GM23338 (cell line): ENCODE measurements at regions not wholly inside any gene's neighbourhood (a gene's known extent, or its start where the extent isn't known, plus 50 kb on each side); places are given as distances from the start of the nearest gene placed in this dataset.

Experiments
- ATAC-seq: fragments of 200-7000 bp; cut with Tn5 transposase; 3 replicates; pipeline ENCODE4 v1.9.1; 2020
- DNase-seq: peaks from one replicate; pipeline ENCODE4 v3.0.0-alpha.2; 2015; ENCODE audit warnings: low spot score
- H2AFZ ChIP-seq: fragments of 200-600 bp; sonication (generic); 2 replicates; pipeline ENCODE4 v1.8.0; 2016; ENCODE audit warnings: antibody characterized with exemption, mild to moderate bottlenecking, moderate library complexity
- H3F3A ChIP-seq: fragments of 200-600 bp; sonication (generic); replicated peaks from 2 replicates; pipeline ENCODE4 v1.8.0; 2017; ENCODE audit warnings: antibody characterized with exemption, mixed run types, low read depth
- H3K27ac ChIP-seq: fragments of 200-600 bp; sonication (generic); 2 replicates; pipeline ENCODE4 v1.6.1; 2016; ENCODE audit warnings: low read depth
- H3K27me3 ChIP-seq: fragments of 200-600 bp; sonication (generic); 2 replicates; pipeline ENCODE4 v1.8.0; 2016; ENCODE audit warnings: mild to moderate bottlenecking, mixed run types, moderate library complexity; ENCODE audit not compliant: insufficient read depth
- H3K36me3 ChIP-seq: fragments of 200-600 bp; sonication (generic); 2 replicates; pipeline ENCODE4 v1.8.0; 2016; ENCODE audit warnings: mild to moderate bottlenecking; ENCODE audit not compliant: insufficient read depth
- H3K4me1 ChIP-seq: fragments of 200-600 bp; sonication (generic); 2 replicates; pipeline ENCODE4 v1.8.0; 2016; ENCODE audit warnings: mild to moderate bottlenecking, moderate library complexity; ENCODE audit not compliant: insufficient read depth
- H3K4me2 ChIP-seq: fragments of 200-600 bp; sonication (generic); 2 replicates; pipeline ENCODE4 v1.7.1; 2017; ENCODE audit warnings: mixed run types
- H3K4me3 ChIP-seq: fragments of 200-600 bp; sonication (generic); 2 replicates; pipeline ENCODE4 v1.6.1; 2016; ENCODE audit warnings: mixed run types
- H3K79me2 ChIP-seq: fragments of 200-600 bp; sonication (generic); replicated peaks from 2 replicates; pipeline ENCODE4 v1.8.0; 2017; ENCODE audit warnings: mild to moderate bottlenecking; ENCODE audit not compliant: insufficient read depth
- H3K9me2 ChIP-seq: fragments of 200-600 bp; sonication (generic); 2 replicates; pipeline ENCODE4 v1.8.0; 2017; ENCODE audit not compliant: insufficient read depth
- H4K20me1 ChIP-seq: fragments of 200-600 bp; sonication (generic); replicated peaks from 2 replicates; pipeline ENCODE4 v1.8.0; 2017; ENCODE audit warnings: mild to moderate bottlenecking; ENCODE audit not compliant: insufficient read depth
- H3K27ac Mint-ChIP-seq: 2 replicates; pipeline ENCODE4 v1.8.0; 2020; ENCODE audit warnings: inconsistent platforms, mild to moderate bottlenecking, moderate library complexity, mixed read lengths
- H3K27me3 Mint-ChIP-seq: 3 replicates; pipeline ENCODE4 v1.8.0; 2022; ENCODE audit warnings: low read depth, mild to moderate bottlenecking, moderate library complexity, mixed read lengths, inconsistent platforms; ENCODE audit not compliant: insufficient read depth, poor library complexity
- H3K36me3 Mint-ChIP-seq: 3 replicates; pipeline ENCODE4 v1.8.0; 2021; ENCODE audit warnings: low read depth, mild to moderate bottlenecking, inconsistent platforms, moderate library complexity, mixed read lengths
- H3K4me1 Mint-ChIP-seq: 3 replicates; pipeline ENCODE4 v1.8.0; 2020; ENCODE audit warnings: mild to moderate bottlenecking, inconsistent platforms, mixed read lengths
- H3K4me3 Mint-ChIP-seq: 3 replicates; pipeline ENCODE4 v1.8.0; 2021; ENCODE audit warnings: moderate library complexity, mild to moderate bottlenecking, inconsistent platforms, mixed read lengths
- H3K9me3 Mint-ChIP-seq: 3 replicates; pipeline ENCODE4 v1.8.0; 2020; ENCODE audit warnings: moderate library complexity, mild to moderate bottlenecking, inconsistent platforms, mixed read lengths
- CREB1 ChIP-seq: fragments of 250-450 bp; sonication (Bioruptor Pico); IDR thresholded peaks from 2 replicates; pipeline ENCODE4 v1.5.0; 2020; ENCODE audit warnings: low read depth, mild to moderate bottlenecking, moderate library complexity
- CTCF ChIP-seq, 2 experiments: fragments of 200-600 bp in 1 of 2; sonication (generic) in 1 of 2; conservative IDR thresholded peaks; 2 replicates each; pipeline versions ENCODE4 v1.5.1 to v1.6.1; 2016 to 2017; ENCODE audit warnings: antibody characterized with exemption in 2 of 2, low read depth in 2 of 2, mild to moderate bottlenecking in 2 of 2, moderate library complexity in 1 of 2
- EZH2 ChIP-seq: fragments of 200-600 bp; sonication (generic); IDR thresholded peaks from one replicate; pipeline ENCODE4 v1.8.0; 2017; ENCODE audit warnings: antibody characterized with exemption, mild to moderate bottlenecking, low read depth; ENCODE audit not compliant: unreplicated experiment
- EZH2phosphoT487 ChIP-seq: fragments of 200-600 bp; sonication (generic); IDR thresholded peaks from one replicate; pipeline ENCODE4 v1.8.1; 2018; ENCODE audit warnings: antibody characterized with exemption; ENCODE audit not compliant: unreplicated experiment
- JUNB ChIP-seq: IDR thresholded peaks from one replicate; pipeline ENCODE4 v1.6.1; 2016; ENCODE audit warnings: antibody characterized with exemption; ENCODE audit not compliant: unreplicated experiment
- NANOG ChIP-seq: IDR thresholded peaks from 2 replicates; pipeline ENCODE4 v1.6.1; 2016; ENCODE audit warnings: antibody characterized with exemption, borderline replicate concordance
- POLR2AphosphoS5 ChIP-seq: IDR thresholded peaks from 2 replicates; pipeline ENCODE4 v1.6.1; 2016; ENCODE audit warnings: antibody characterized with exemption, low read depth
- STAT1 ChIP-seq: IDR thresholded peaks from one replicate; pipeline ENCODE4 v1.6.1; 2016; ENCODE audit warnings: antibody characterized with exemption; ENCODE audit not compliant: unreplicated experiment
- ZNF114 ChIP-seq: fragments of 250-450 bp; sonication (Bioruptor Pico); IDR thresholded peaks from 2 replicates; pipeline ENCODE4 v1.5.0; 2020; ENCODE audit warnings: mild to moderate bottlenecking, moderate library complexity
- ZNF331 ChIP-seq: fragments of 250-450 bp; sonication (Bioruptor Pico); IDR thresholded peaks from 2 replicates; pipeline ENCODE4 v1.5.0; 2020; ENCODE audit warnings: low read depth, mild to moderate bottlenecking, moderate library complexity
- ZNF462 ChIP-seq: fragments of 250-450 bp; sonication (Bioruptor Pico); IDR thresholded peaks from 2 replicates; pipeline ENCODE4 v1.5.0; 2020; ENCODE audit warnings: mild to moderate bottlenecking, moderate library complexity
- TF ChIP-seq, protein P1 (sequence below): IDR thresholded peaks from 2 replicates; pipeline ENCODE4 v1.6.1; 2016; ENCODE audit warnings: antibody characterized with exemption
- TF ChIP-seq, protein P2 (sequence below): IDR thresholded peaks from one replicate; pipeline ENCODE4 v1.6.1; 2018; ENCODE audit warnings: antibody characterized with exemption; ENCODE audit not compliant: unreplicated experiment

GRCh38 chr2:56444339-56444738 is 260.5 kb downstream of the CCDC85A start:
- Histone ChIP-seq H3K27ac (no peak overlapping the region), H3F3A (no peaks in the 10 kb centered on the region), H3K9me2 (0 out of 2 replicates have a peak, but pooled peaks cover 3% of the 10 kb centered on the region), H3K4me1 (peaks cover 22% of the 10 kb centered on the region), H2AFZ (0 out of 2 replicates have a peak overlapping the region, but pooled peaks have one; percentile 30), H3K27me3 (no peaks in the 10 kb centered on the region), H3K4me2 (no peak overlapping the region), H3K36me3 (no peaks in the 10 kb centered on the region), H3K4me3 (no peak overlapping the region), H4K20me1 (no peaks in the 10 kb centered on the region), H3K79me2 (no peaks in the 10 kb centered on the region)
- no peak overlapping the region for H3K4me3 Mint-ChIP-seq
- TF ChIP-seq NANOG (no peak), EZH2 (no peak), ZNF114 (CRISPR knock-in tag) (no peak), ZNF462 (CRISPR knock-in tag) (no peak), JUNB (no peak), STAT1 (no peak), POLR2AphosphoS5 (no peak), CREB1 (no peak), CTCF (conservative IDR thresholded peaks at IDR 0.05; ENCODE audit: low read depth in 2 of 2) (no peak), EZH2phosphoT487 (no peak), ZNF331 (CRISPR knock-in tag) (no peak)
- TF ChIP-seq, protein P1, sequence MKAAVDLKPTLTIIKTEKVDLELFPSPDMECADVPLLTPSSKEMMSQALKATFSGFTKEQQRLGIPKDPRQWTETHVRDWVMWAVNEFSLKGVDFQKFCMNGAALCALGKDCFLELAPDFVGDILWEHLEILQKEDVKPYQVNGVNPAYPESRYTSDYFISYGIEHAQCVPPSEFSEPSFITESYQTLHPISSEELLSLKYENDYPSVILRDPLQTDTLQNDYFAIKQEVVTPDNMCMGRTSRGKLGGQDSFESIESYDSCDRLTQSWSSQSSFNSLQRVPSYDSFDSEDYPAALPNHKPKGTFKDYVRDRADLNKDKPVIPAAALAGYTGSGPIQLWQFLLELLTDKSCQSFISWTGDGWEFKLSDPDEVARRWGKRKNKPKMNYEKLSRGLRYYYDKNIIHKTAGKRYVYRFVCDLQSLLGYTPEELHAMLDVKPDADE: no peak
- TF ChIP-seq, protein P2, sequence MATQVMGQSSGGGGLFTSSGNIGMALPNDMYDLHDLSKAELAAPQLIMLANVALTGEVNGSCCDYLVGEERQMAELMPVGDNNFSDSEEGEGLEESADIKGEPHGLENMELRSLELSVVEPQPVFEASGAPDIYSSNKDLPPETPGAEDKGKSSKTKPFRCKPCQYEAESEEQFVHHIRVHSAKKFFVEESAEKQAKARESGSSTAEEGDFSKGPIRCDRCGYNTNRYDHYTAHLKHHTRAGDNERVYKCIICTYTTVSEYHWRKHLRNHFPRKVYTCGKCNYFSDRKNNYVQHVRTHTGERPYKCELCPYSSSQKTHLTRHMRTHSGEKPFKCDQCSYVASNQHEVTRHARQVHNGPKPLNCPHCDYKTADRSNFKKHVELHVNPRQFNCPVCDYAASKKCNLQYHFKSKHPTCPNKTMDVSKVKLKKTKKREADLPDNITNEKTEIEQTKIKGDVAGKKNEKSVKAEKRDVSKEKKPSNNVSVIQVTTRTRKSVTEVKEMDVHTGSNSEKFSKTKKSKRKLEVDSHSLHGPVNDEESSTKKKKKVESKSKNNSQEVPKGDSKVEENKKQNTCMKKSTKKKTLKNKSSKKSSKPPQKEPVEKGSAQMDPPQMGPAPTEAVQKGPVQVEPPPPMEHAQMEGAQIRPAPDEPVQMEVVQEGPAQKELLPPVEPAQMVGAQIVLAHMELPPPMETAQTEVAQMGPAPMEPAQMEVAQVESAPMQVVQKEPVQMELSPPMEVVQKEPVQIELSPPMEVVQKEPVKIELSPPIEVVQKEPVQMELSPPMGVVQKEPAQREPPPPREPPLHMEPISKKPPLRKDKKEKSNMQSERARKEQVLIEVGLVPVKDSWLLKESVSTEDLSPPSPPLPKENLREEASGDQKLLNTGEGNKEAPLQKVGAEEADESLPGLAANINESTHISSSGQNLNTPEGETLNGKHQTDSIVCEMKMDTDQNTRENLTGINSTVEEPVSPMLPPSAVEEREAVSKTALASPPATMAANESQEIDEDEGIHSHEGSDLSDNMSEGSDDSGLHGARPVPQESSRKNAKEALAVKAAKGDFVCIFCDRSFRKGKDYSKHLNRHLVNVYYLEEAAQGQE: no peak
- ATAC-seq (no peak), DNase-seq (no peak)
- H3K9me3 Mint-ChIP-seq: no peaks in the 10 kb centered on the region
- peaks cover 3% of the 10 kb centered on the region for H3K27me3 Mint-ChIP-seq
- no peak overlapping the region for H3K27ac Mint-ChIP-seq
- H3K36me3 Mint-ChIP-seq: no peaks in the 10 kb centered on the region
- peaks cover 20% of the 10 kb centered on the region for H3K4me1 Mint-ChIP-seq
